Neural crest cell (in vitro differentiated cells): ENCODE measurements at regions not wholly inside any gene's neighbourhood (a gene's known extent, or its start where the extent isn't known, plus 50 kb on each side); places are given as distances from the start of the nearest gene placed in this dataset.
"Not testable (repeated sequence)": the region's sequence is repeated elsewhere in the genome, so short reads cannot be mapped to it uniquely, and the experiment has no call there.

Source experiments
- DNase-seq: peaks from one replicate; pipeline ENCODE4 v3.0.0; 2021; ENCODE audit warnings: low read depth, mixed read lengths, low spot score
- H3K27ac Mint-ChIP-seq: one replicate; pipeline ENCODE4 v1.8.0; 2021; ENCODE audit warnings: mild to moderate bottlenecking, mixed read lengths; ENCODE audit not compliant: unreplicated experiment
- H3K27me3 Mint-ChIP-seq: 2 replicates; pipeline ENCODE4 v1.8.0; 2021; ENCODE audit warnings: low read depth, mild to moderate bottlenecking, mixed read lengths
- H3K36me3 Mint-ChIP-seq: 2 replicates; pipeline ENCODE4 v1.8.0; 2021; ENCODE audit warnings: low read depth, mild to moderate bottlenecking, mixed read lengths
- H3K4me1 Mint-ChIP-seq: 2 replicates; pipeline ENCODE4 v1.8.0; 2021; ENCODE audit warnings: mixed read lengths
- H3K4me3 Mint-ChIP-seq: one replicate; pipeline ENCODE4 v1.8.0; 2021; ENCODE audit warnings: mild to moderate bottlenecking, mixed read lengths
- H3K9me3 Mint-ChIP-seq: 2 replicates; pipeline ENCODE4 v1.8.0; 2021; ENCODE audit warnings: mixed read lengths
- CTCF ChIP-seq: fragments of 200-600 bp; sonication (generic); conservative IDR thresholded peaks from 2 replicates; pipeline ENCODE4 v1.5.0; 2021; ENCODE audit warnings: antibody characterized with exemption, mild to moderate bottlenecking

GRCh38 chr20:26373066-26373465, 676.4 kb upstream of the ZNF337 start:
- DNase-seq, H3K9me3 Mint-ChIP-seq, H3K4me3 Mint-ChIP-seq, H3K4me1 Mint-ChIP-seq, H3K27me3 Mint-ChIP-seq, H3K27ac Mint-ChIP-seq, H3K36me3 Mint-ChIP-seq: not testable (repeated sequence)

- Mint-ChIP-seq H3K4me1 (no peaks in the 10 kb centered on the region), H3K36me3 (peaks cover 6% of the 10 kb centered on the region), H3K9me3 (peaks cover 5% of the 10 kb centered on the region), H3K27ac (no peak overlapping the region), H3K4me3 (no peak overlapping the region), H3K27me3 (no peaks in the 10 kb centered on the region)
- no peak for DNase-seq
- no peak for TF ChIP-seq CTCF
Measured at GRCh38 chr20:26354511-26354910, 657.9 kb upstream of the ZNF337 start.

- no peak for DNase-seq
- Mint-ChIP-seq H3K36me3 (peaks cover 7% of the 10 kb centered on the region), H3K27me3 (no peaks in the 10 kb centered on the region), H3K9me3 (peaks cover 7% of the 10 kb centered on the region), H3K4me1 (no peaks in the 10 kb centered on the region), H3K27ac (no peak overlapping the region), H3K4me3 (no peak overlapping the region)
- TF ChIP-seq CTCF = no peak
Measured at GRCh38 chr20:26347396-26347795, 650.7 kb upstream of the ZNF337 start.

- not testable (repeated sequence) for H3K27ac Mint-ChIP-seq
- H3K9me3 Mint-ChIP-seq = peaks cover 13% of the 10 kb centered on the region
Measured at GRCh38 chr20:26340460-26341065, 643.9 kb upstream of the ZNF337 start.

GRCh38 chr20:26324177-26324576, 627.5 kb upstream of the ZNF337 start:
- Mint-ChIP-seq H3K36me3 (peaks cover 23% of the 10 kb centered on the region), H3K9me3 (peaks cover 14% of the 10 kb centered on the region), H3K27me3 (no peaks in the 10 kb centered on the region), H3K27ac (no peak overlapping the region), H3K4me1 (peaks cover 4% of the 10 kb centered on the region), H3K4me3 (no peak overlapping the region)
- no peak for DNase-seq
- no peak for TF ChIP-seq CTCF

More at GRCh38 chr20:26340460-26341065, 643.9 kb upstream of the ZNF337 start:
- H3K27me3 Mint-ChIP-seq, DNase-seq, H3K4me1 Mint-ChIP-seq, H3K36me3 Mint-ChIP-seq, H3K4me3 Mint-ChIP-seq: not testable (repeated sequence)

- no peak for DNase-seq
- no peaks in the 10 kb centered on the region for H3K4me1 Mint-ChIP-seq
- peaks cover 7% of the 10 kb centered on the region for H3K36me3 Mint-ChIP-seq
- no peak for TF ChIP-seq CTCF
- H3K27ac Mint-ChIP-seq = no peak overlapping the region
- H3K9me3 Mint-ChIP-seq = peaks cover 4% of the 10 kb centered on the region
- no peak overlapping the region for H3K4me3 Mint-ChIP-seq
- no peaks in the 10 kb centered on the region for H3K27me3 Mint-ChIP-seq
Measured at GRCh38 chr20:26315054-26315453, 618.4 kb upstream of the ZNF337 start.

- H3K27me3 Mint-ChIP-seq, H3K4me3 Mint-ChIP-seq, H3K27ac Mint-ChIP-seq, H3K4me1 Mint-ChIP-seq, DNase-seq, H3K9me3 Mint-ChIP-seq: not testable (repeated sequence)
- H3K36me3 Mint-ChIP-seq = peaks cover 24% of the 10 kb centered on the region
Measured at GRCh38 chr20:26309720-26310119, 613.1 kb upstream of the ZNF337 start.
